ENCODE measurements at regions not wholly inside any gene's neighbourhood (a gene's known extent, or its start where the extent isn't known, plus 50 kb on each side); places are given as distances from the start of the nearest gene placed in this dataset.

GRCh38 chr5:86039351-86039750, 578.4 kb upstream of the COX7C start:
- TF ChIP-seq, protein P1, sequence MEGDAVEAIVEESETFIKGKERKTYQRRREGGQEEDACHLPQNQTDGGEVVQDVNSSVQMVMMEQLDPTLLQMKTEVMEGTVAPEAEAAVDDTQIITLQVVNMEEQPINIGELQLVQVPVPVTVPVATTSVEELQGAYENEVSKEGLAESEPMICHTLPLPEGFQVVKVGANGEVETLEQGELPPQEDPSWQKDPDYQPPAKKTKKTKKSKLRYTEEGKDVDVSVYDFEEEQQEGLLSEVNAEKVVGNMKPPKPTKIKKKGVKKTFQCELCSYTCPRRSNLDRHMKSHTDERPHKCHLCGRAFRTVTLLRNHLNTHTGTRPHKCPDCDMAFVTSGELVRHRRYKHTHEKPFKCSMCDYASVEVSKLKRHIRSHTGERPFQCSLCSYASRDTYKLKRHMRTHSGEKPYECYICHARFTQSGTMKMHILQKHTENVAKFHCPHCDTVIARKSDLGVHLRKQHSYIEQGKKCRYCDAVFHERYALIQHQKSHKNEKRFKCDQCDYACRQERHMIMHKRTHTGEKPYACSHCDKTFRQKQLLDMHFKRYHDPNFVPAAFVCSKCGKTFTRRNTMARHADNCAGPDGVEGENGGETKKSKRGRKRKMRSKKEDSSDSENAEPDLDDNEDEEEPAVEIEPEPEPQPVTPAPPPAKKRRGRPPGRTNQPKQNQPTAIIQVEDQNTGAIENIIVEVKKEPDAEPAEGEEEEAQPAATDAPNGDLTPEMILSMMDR (IDR thresholded peaks at IDR 0.05; ENCODE audit: low read depth, low read length), result no peak
- H3K4me3 ChIP-seq (ENCODE audit: low read depth, low read length), result no peak overlapping the region
- in situ Hi-C loops (cut with HindIII; ENCODE audit: low sequenced_read_pairs), result no loop called here
- DNase-seq (ENCODE audit: low read depth, low spot score), result no peak

DNA sequence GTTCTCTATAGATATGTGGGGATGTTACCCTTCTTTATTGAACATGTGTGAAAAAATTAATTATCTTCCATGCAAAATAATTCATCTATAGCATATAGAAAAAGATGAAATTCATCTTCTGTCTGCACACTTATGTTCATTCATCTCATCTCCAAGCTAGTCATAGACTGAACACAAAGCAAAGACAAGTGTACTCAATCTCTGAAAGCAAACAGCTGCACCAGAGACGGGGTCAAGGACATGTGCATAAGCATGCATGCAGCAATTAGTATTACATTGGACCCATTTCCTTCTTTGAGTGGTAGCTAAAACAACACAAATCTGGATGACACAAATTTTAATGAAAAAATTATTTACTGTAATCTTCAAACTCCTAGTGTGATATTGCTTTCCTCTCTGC, 547.0 kb upstream of the COX7C start:
- in situ Hi-C loops (cut with HindIII; ENCODE audit: low sequenced_read_pairs), result no loop called here
- TF ChIP-seq, protein P1 (IDR thresholded peaks at IDR 0.05; ENCODE audit: low read depth, low read length), result no peak
- H3K4me3 ChIP-seq (ENCODE audit: low read depth, low read length), result no peak overlapping the region
- DNase-seq (ENCODE audit: low read depth, low spot score), result no peak

GRCh38 chr5:86074297-86074696, 543.4 kb upstream of the COX7C start:
- no peak overlapping the region for H3K4me3 ChIP-seq (ENCODE audit: low read depth, low read length)
- DNase-seq (ENCODE audit: low read depth, low spot score), result no peak
- in situ Hi-C loops (cut with HindIII; ENCODE audit: low sequenced_read_pairs), result no loop called here
- TF ChIP-seq, protein P1 (IDR thresholded peaks at IDR 0.05; ENCODE audit: low read depth, low read length), result no peak

DNA sequence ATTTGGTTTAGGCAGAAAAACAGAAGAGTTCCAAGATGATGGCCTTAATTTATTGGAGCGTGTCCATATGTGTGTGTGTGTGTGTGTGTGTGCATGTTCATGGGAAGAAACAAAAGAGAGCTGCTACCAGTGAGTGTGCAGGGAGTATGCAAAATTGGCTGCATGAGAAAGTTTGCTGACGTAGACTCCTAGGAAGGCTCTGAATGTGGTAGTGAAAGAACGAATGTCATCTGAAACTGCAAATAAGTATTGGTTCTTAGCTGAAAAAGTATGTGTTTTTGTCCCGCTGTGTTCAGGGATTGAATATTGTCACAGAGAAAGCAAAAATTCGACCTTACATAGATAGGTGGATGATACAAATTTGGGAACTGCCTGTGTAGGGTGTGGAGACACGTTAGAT, 542.6 kb upstream of the COX7C start:
- TF ChIP-seq, protein P1 (IDR thresholded peaks at IDR 0.05; ENCODE audit: low read depth, low read length), result no peak
- in situ Hi-C loops (cut with HindIII; ENCODE audit: low sequenced_read_pairs), result no loop called here
- no peak overlapping the region for H3K4me3 ChIP-seq (ENCODE audit: low read depth, low read length)
- no peak for DNase-seq (ENCODE audit: low read depth, low spot score)

- in situ Hi-C loops (cut with HindIII; ENCODE audit: low sequenced_read_pairs), result no loop called here
- no peak overlapping the region for H3K4me3 ChIP-seq (ENCODE audit: low read depth, low read length)
- TF ChIP-seq, protein P1 (IDR thresholded peaks at IDR 0.05; ENCODE audit: low read depth, low read length), result no peak
- DNase-seq (ENCODE audit: low read depth, low spot score), result no peak
Measured at GRCh38 chr5:86095092-86095491, 522.6 kb upstream of the COX7C start.

GRCh38 chr5:86101966-86102365, 515.8 kb upstream of the COX7C start:
- no peak overlapping the region for H3K4me3 ChIP-seq (ENCODE audit: low read depth, low read length)
- TF ChIP-seq, protein P1 (IDR thresholded peaks at IDR 0.05; ENCODE audit: low read depth, low read length), result no peak
- DNase-seq (ENCODE audit: low read depth, low spot score), result no peak
- in situ Hi-C loops (cut with HindIII; ENCODE audit: low sequenced_read_pairs), result no loop called here

DNA sequence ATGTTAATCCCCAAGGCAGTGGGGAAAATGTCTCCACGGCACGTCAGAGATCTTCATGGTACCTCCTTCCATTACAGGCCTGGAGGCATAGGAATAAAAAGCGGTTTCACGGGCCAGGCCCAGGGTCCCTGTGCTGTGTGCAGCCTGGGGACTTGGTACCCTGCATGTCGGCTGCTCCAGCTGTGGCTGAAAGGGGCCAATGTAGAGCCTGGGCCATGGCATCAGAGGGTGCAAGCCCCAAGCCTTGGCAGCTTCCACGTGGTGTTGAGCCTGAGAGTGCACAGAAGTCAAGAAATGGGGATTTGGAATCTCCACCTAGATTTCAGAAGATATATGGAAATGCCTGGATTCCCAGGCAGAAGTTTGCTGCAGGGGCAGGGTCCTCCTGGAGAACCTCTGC, 508.9 kb upstream of the COX7C start:
- no peak overlapping the region for H3K4me3 ChIP-seq (ENCODE audit: low read depth, low read length)
- TF ChIP-seq, protein P1 (IDR thresholded peaks at IDR 0.05; ENCODE audit: low read depth, low read length), result no peak
- no peak for DNase-seq (ENCODE audit: low read depth, low spot score)
- in situ Hi-C loops (cut with HindIII; ENCODE audit: low sequenced_read_pairs), result no loop called here

Data from astrocyte of the spinal cord (primary cell).